Activated CD4-positive, alpha-beta memory T cell treated with anti-CD3 and anti-CD28 coated beads for 36 hours (primary cell): ENCODE measurements at regions not wholly inside any gene's neighbourhood (a gene's known extent, or its start where the extent isn't known, plus 50 kb on each side); places are given as distances from the start of the nearest gene placed in this dataset.

Source experiments
- CTCF ChIA-PET: fragments of 350-600 bp; sonication (Branson Sonifier 250); formaldehyde crosslinking; loops from one replicate; lab custom pipeline; 2021; ENCODE audit warnings: antibody characterized with exemption, inconsistent platforms; lab: Charles Lee
- POLR2A ChIA-PET: fragments of 350-600 bp; sonication (Branson Sonifier 250); formaldehyde crosslinking; loops from one replicate; lab custom pipeline; 2021; ENCODE audit warnings: antibody characterized with exemption; lab: Charles Lee
- DNase-seq: peaks from one replicate; pipeline ENCODE4 v3.0.0-alpha.2; 2020
- H3K27ac Mint-ChIP-seq: one replicate; pipeline ENCODE4 v1.8.0; 2021; ENCODE audit warnings: mixed read lengths
- H3K27me3 Mint-ChIP-seq: one replicate; pipeline ENCODE4 v1.8.0; 2021; ENCODE audit warnings: mixed read lengths
- H3K36me3 Mint-ChIP-seq: one replicate; pipeline ENCODE4 v1.8.0; 2021; ENCODE audit warnings: mixed read lengths
- H3K4me1 Mint-ChIP-seq: one replicate; pipeline ENCODE4 v1.8.0; 2021; ENCODE audit warnings: low read depth, mixed read lengths
- H3K4me3 Mint-ChIP-seq: one replicate; pipeline ENCODE4 v1.8.0; 2021; ENCODE audit warnings: mild to moderate bottlenecking, mixed read lengths
- H3K9me3 Mint-ChIP-seq: one replicate; pipeline ENCODE4 v1.8.0; 2021; ENCODE audit warnings: mixed read lengths
- intact Hi-C: fragments of 100-400 bp; cut with micrococcal nuclease; formaldehyde crosslinking; loops from one replicate; pipeline ENCODE4 v1.15.1; 2023

DNA sequence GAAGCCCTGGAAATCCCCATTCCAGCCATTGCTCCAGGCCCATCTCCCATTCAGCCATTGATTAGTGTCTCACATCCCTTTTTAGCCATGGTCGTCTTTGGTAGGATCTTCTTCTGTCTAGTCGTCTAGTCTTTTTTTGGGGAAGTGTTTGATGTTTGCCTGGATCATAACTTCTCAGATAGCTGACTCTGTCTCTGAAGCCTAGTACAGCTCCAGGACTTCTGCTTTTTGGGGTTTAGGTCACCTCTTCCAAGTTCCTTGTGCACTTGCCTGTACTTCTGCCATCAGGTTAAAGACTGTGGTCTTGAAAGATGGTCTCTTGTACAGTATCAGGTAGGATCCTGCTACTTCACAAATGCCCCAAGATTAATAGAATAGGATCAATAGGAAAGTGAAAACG is 553.5 kb downstream of the PKHD1 start:
- no peak for DNase-seq
- CTCF ChIA-PET: no interaction called here
- intact Hi-C loops: no loop called here
- H3K27ac Mint-ChIP-seq: no peak overlapping the region
- H3K4me3 Mint-ChIP-seq: no peak overlapping the region
- no peaks in the 10 kb centered on the region for H3K4me1 Mint-ChIP-seq
- no peaks in the 10 kb centered on the region for H3K36me3 Mint-ChIP-seq
- H3K9me3 Mint-ChIP-seq: no peaks in the 10 kb centered on the region
- no peaks in the 10 kb centered on the region for H3K27me3 Mint-ChIP-seq
- POLR2A ChIA-PET: no interaction called here

DNA sequence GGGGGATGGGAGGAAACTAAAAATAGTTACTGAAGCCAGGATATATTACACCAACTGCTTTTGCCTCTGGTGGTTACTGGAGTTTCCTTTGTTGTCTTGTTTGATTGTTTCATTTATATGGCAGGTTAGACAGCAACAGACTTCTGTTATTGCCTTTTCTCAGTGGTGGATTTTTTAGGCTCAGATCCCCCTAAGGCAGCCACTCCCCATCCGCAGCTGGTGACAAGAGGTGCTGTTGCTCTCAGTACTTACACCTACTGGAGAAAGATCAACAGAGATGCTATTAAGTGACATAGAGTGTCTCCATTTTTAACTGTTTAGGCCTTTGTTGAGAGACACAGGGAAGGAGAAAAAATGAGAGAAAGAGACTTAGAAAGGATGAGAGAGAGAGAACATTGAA is 552.1 kb downstream of the PKHD1 start:
- Mint-ChIP-seq H3K27me3 (no peaks in the 10 kb centered on the region), H3K36me3 (no peaks in the 10 kb centered on the region), H3K9me3 (no peaks in the 10 kb centered on the region), H3K27ac (no peak overlapping the region), H3K4me1 (no peaks in the 10 kb centered on the region), H3K4me3 (no peak overlapping the region)
- ChIA-PET POLR2A (no interaction called here), CTCF (no interaction called here)
- intact Hi-C loops: no loop called here
- DNase-seq: no peak

DNA sequence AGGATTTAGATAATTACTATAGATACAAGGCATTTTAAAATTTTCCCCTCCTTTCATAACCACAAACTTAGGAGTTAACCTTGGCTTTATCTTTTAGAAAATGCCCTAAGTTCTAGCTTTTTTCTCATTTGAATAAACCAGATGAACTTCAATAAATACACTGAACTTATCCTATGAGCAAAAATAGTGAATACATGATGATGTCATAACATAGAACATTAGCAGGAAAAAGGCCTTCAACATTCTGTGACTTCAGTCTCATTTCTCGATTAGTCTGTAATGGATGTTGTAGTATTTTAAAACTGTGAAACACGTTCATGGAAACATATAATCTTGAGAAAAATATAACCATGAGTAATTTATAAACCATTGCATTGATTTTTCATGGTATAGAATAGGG is 550.7 kb downstream of the PKHD1 start:
- CTCF ChIA-PET: no interaction called here
- intact Hi-C loops: no loop called here
- Mint-ChIP-seq H3K4me3 (no peak overlapping the region), H3K27ac (no peak overlapping the region), H3K9me3 (no peaks in the 10 kb centered on the region), H3K4me1 (no peaks in the 10 kb centered on the region), H3K36me3 (no peaks in the 10 kb centered on the region), H3K27me3 (no peaks in the 10 kb centered on the region)
- no peak for DNase-seq
- POLR2A ChIA-PET: no interaction called here

DNA sequence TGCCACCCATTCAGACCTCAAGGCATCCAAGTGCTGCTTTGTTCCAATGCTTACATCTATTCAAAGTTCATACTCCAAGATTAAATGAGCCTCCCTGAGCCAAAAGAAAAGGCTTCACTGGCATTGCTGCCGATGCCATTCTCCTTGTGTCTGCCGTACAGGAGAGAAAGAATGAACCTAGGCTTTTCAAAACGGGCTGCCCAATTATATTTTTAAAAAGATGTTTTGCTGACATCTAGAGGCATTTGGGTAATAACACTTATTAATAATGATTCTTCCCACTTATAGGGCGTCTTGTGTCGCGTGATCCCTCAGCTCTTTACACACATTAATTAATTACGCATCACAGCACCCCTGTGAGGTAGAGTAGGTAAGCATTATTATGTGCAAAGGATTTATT is 545.6 kb downstream of the PKHD1 start:
- ChIA-PET CTCF (no interaction called here), POLR2A (no interaction called here)
- no peaks in the 10 kb centered on the region for H3K36me3 Mint-ChIP-seq
- H3K4me1 Mint-ChIP-seq: no peaks in the 10 kb centered on the region
- H3K9me3 Mint-ChIP-seq: no peaks in the 10 kb centered on the region
- DNase-seq: no peak
- H3K27me3 Mint-ChIP-seq: no peaks in the 10 kb centered on the region
- H3K4me3 Mint-ChIP-seq: no peak overlapping the region
- H3K27ac Mint-ChIP-seq: no peak overlapping the region
- intact Hi-C loops: no loop called here

DNA sequence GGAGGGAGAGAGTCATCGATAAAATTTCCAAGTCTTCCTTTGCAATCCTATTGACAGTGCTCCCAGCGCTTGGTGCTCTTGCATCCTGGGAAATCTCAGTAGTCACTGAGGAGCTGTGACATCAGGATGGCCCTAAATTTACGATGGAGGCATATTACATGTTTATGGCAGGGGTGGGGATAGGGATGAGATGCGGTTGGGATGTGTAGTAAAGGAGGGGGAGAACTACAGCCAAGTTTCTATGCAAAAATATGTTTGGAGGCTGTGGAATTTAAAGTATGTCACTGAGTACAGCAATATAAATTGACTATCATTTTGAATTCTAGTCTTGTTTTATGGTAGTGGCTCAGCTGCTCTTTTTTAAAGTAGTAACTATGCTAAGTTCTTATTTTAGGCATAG is 544.9 kb downstream of the PKHD1 start:
- Mint-ChIP-seq H3K4me3 (no peak overlapping the region), H3K36me3 (no peaks in the 10 kb centered on the region), H3K27ac (no peak overlapping the region), H3K9me3 (no peaks in the 10 kb centered on the region), H3K4me1 (no peaks in the 10 kb centered on the region), H3K27me3 (no peaks in the 10 kb centered on the region)
- ChIA-PET CTCF (no interaction called here), POLR2A (no interaction called here)
- no peak for DNase-seq
- intact Hi-C loops: no loop called here

DNA sequence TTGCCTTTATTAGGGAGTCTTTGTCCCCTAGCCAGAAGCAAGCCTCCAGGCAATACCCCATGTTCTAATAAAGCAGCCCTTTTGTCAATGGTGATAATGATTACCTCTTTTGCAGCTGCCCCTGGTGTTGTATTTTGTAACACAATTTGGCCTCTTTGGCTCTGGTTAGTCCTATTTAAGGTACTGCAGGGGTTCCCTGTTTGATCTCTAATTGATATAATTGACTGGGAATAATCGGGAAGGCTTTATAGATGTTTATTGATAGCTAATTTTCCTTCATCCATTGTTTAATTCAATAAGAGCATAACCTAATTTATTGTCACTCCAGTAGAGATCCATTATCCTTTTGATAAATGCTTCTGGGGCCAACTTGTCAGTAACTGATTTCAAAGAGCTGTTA is 537.2 kb downstream of the PKHD1 start:
- H3K27me3 Mint-ChIP-seq: no peaks in the 10 kb centered on the region
- ChIA-PET CTCF (no interaction called here), POLR2A (no interaction called here)
- H3K4me3 Mint-ChIP-seq: no peak overlapping the region
- no peak for DNase-seq
- H3K36me3 Mint-ChIP-seq: no peaks in the 10 kb centered on the region
- H3K4me1 Mint-ChIP-seq: no peaks in the 10 kb centered on the region
- intact Hi-C loops: no loop called here
- no peaks in the 10 kb centered on the region for H3K9me3 Mint-ChIP-seq
- no peak overlapping the region for H3K27ac Mint-ChIP-seq

DNA sequence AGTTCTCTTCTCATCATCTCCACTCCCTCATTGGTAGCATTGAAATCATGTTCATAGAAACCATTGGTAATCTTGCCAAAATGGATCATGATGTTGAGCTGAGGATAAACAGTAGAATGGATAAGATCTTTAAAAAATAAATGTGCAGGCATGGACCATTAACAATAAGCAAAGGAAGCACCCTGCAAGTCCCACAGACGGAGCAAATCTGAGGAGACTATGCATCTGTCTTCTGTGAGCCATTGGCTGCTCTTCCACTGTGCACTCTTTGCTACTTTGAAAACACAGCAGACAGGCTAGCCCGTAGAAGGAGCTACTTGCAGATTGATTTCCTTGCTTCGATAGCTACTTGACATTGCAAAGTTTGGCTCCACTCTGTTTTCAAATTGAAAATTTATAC is 535.0 kb downstream of the PKHD1 start:
- H3K4me1 Mint-ChIP-seq: no peaks in the 10 kb centered on the region
- no peak overlapping the region for H3K27ac Mint-ChIP-seq
- no peaks in the 10 kb centered on the region for H3K27me3 Mint-ChIP-seq
- DNase-seq: no peak
- intact Hi-C loops: no loop called here
- CTCF ChIA-PET: no interaction called here
- POLR2A ChIA-PET: no interaction called here
- H3K36me3 Mint-ChIP-seq: no peaks in the 10 kb centered on the region
- no peak overlapping the region for H3K4me3 Mint-ChIP-seq
- H3K9me3 Mint-ChIP-seq: no peaks in the 10 kb centered on the region

DNA sequence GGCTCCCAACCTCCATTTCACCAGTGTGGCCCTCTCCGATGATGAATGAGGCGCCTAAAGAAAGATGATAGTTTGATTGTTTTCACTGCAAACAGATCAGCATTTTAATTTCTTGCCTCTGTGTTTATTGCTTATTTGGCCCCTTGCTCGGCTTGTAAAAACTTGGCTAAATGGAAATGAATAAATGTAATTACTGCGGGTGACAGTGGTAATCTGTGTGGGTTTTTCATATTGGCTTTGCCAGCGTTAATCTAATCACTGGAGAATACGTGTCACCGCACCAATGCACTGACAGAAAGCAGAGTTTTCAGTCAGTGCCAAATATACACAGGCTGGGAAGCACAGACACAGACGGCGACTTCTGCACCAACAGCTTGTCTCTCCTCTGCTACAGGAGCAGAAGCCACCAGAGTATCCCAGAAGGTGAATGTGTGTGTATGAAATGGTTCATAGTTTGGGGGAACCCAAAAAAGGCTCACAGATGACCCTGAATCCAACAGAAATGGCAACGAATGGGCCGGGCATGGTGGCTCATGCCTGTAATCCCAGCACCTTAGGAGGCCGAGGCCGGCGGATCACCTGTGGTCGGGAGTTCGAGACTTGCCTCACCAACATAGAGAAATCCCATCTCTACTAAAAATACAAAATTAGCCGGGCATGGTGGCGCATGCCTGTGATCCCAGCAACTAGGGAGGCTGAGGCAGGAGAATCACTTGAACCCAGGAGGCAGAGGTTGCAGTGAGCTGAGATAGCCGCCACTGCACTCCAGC is 534.0 kb downstream of the PKHD1 start:
- ChIA-PET POLR2A (no interaction called here), CTCF (no interaction called here)
- Mint-ChIP-seq H3K9me3 (no peaks in the 10 kb centered on the region), H3K27ac (no peak overlapping the region), H3K4me1 (no peaks in the 10 kb centered on the region), H3K4me3 (no peak overlapping the region), H3K27me3 (no peaks in the 10 kb centered on the region), H3K36me3 (no peaks in the 10 kb centered on the region)
- intact Hi-C loops: no loop called here
- DNase-seq: no peak

DNA sequence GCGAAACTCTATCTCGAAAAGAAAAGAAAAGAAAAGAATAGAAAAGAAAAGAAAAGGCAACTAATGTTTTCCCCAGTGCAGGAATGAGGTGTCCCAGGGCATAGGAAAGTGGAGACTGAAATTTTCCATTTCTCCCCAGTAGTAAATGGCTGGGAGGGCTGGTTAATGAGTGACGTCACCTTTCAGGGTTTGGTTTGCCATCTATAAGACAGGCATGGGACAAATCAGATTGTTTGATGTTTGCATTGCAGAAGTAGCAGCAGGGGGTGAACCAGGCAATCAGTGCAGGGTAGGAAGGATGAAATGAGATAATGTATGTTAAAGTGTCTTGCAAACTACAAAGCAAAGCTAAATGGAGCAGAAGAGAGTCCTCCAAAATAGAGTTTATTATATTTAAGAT is 533.4 kb downstream of the PKHD1 start:
- intact Hi-C loops: no loop called here
- ChIA-PET POLR2A (no interaction called here), CTCF (no interaction called here)
- no peak overlapping the region for H3K4me3 Mint-ChIP-seq
- no peaks in the 10 kb centered on the region for H3K4me1 Mint-ChIP-seq
- no peak overlapping the region for H3K27ac Mint-ChIP-seq
- H3K27me3 Mint-ChIP-seq: no peaks in the 10 kb centered on the region
- H3K36me3 Mint-ChIP-seq: no peaks in the 10 kb centered on the region
- no peaks in the 10 kb centered on the region for H3K9me3 Mint-ChIP-seq
- no peak for DNase-seq

DNA sequence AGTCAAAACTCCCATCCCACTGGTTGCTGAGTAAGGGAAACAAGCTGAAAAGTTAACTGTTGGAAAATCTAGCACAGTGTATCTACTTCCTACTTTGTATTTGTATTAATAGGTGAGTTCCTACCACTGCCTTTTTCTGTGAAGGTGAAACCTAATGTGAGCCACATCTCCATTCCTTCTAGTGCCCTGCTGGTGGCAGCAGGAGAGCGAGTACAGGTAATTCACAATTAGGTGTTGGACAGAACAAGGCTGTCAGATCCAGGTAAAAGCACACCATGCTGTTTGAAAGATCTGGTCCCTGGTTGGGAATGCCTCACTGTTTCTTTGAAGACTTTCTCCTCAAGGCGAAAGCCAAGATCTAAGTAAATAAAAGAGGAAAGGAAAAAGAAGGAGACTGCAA is 528.4 kb downstream of the PKHD1 start:
- Mint-ChIP-seq H3K36me3 (no peaks in the 10 kb centered on the region), H3K4me3 (no peak overlapping the region), H3K9me3 (no peaks in the 10 kb centered on the region), H3K4me1 (no peaks in the 10 kb centered on the region), H3K27ac (no peak overlapping the region), H3K27me3 (no peaks in the 10 kb centered on the region)
- POLR2A ChIA-PET: no interaction called here
- intact Hi-C loops: no loop called here
- DNase-seq: no peak
- CTCF ChIA-PET: no interaction called here

DNA sequence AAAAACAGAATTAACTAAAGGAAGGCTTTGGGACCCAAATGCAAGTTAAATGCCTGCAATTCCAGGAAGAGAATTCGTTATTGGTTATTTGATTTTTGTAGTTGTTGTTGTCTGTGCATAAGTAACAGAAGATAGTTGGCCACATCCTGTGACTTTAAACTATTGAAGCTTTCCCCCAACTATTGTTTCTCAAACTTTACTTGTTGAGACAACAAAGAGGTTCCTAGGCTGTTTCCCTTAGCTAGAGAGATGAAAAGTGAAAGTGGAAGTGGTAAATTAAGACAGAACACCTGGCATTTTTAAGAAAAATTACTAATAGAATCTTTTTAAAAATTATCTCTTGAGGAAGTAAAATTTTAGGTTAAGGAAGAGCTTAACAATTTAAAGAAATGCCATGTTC is 525.2 kb downstream of the PKHD1 start:
- H3K9me3 Mint-ChIP-seq: no peaks in the 10 kb centered on the region

More for the DNA sequence above, 525.2 kb downstream of the PKHD1 start:
- H3K4me3 Mint-ChIP-seq: no peak overlapping the region
- H3K27me3 Mint-ChIP-seq: no peaks in the 10 kb centered on the region
- no peaks in the 10 kb centered on the region for H3K4me1 Mint-ChIP-seq
- POLR2A ChIA-PET: no interaction called here
- CTCF ChIA-PET: no interaction called here
- DNase-seq: no peak
- no peaks in the 10 kb centered on the region for H3K36me3 Mint-ChIP-seq
- intact Hi-C loops: no loop called here
- no peak overlapping the region for H3K27ac Mint-ChIP-seq
